H9 (cell line): ENCODE measurements at regions not wholly inside any gene's neighbourhood (a gene's known extent, or its start where the extent isn't known, plus 50 kb on each side); places are given as distances from the start of the nearest gene placed in this dataset.

Experiments
- DNase-seq: peaks from one replicate; pipeline ENCODE4 v3.0.0-alpha.2; 2017
- H2AFZ ChIP-seq: one replicate; pipeline ENCODE4 v1.6.1; 2013; ENCODE audit warnings: mild to moderate bottlenecking, low read length, control low read depth, moderate library complexity
- H2AK5ac ChIP-seq: 2 replicates; pipeline ENCODE4 v1.6.1; 2013; ENCODE audit warnings: low read length, control low read depth, mixed read lengths; ENCODE audit not compliant: insufficient read length
- H2BK120ac ChIP-seq: one replicate; pipeline ENCODE4 v1.6.1; 2013; ENCODE audit warnings: low read depth, mild to moderate bottlenecking, low read length, control low read depth, inconsistent platforms; ENCODE audit not compliant: poor library complexity, severe bottlenecking
- H2BK12ac ChIP-seq: 2 replicates; pipeline ENCODE4 v1.6.1; 2013; ENCODE audit warnings: low read length, control low read depth, mixed read lengths, low read depth; ENCODE audit not compliant: insufficient read length
- H2BK15ac ChIP-seq: 2 replicates; pipeline ENCODE4 v1.6.1; 2013; ENCODE audit warnings: low read depth, low read length, control low read depth
- H2BK20ac ChIP-seq: one replicate; pipeline ENCODE4 v1.6.1; 2013; ENCODE audit warnings: low read depth, mild to moderate bottlenecking, low read length, control low read depth, inconsistent platforms; ENCODE audit not compliant: poor library complexity, severe bottlenecking
- H2BK5ac ChIP-seq: 2 replicates; pipeline ENCODE4 v1.6.1; 2013; ENCODE audit warnings: low read length, control low read depth, mixed read lengths; ENCODE audit not compliant: insufficient read length
- H3K14ac ChIP-seq: 2 replicates; pipeline ENCODE4 v1.6.1; 2013; ENCODE audit warnings: low read length, control low read depth; ENCODE audit not compliant: insufficient read depth
- H3K18ac ChIP-seq: 2 replicates; pipeline ENCODE4 v1.6.1; 2013; ENCODE audit warnings: low read depth, mild to moderate bottlenecking, mixed read lengths, low read length, control low read depth; ENCODE audit not compliant: insufficient read length
- H3K23ac ChIP-seq: 2 replicates; pipeline ENCODE4 v1.6.1; 2013; ENCODE audit warnings: low read length, control low read depth, mixed read lengths, low read depth; ENCODE audit not compliant: insufficient read length
- H3K23me2 ChIP-seq: 2 replicates; pipeline ENCODE4 v1.6.1; 2013; ENCODE audit warnings: low read depth, mild to moderate bottlenecking, mixed read lengths, low read length, control low read depth; ENCODE audit not compliant: insufficient read length, poor library complexity, severe bottlenecking
- H3K27ac ChIP-seq: 2 replicates; pipeline ENCODE4 v1.5.1; 2013; ENCODE audit warnings: low read length, control low read depth, mixed read lengths, low read depth; ENCODE audit not compliant: insufficient read length
- H3K27me3 ChIP-seq: 2 replicates; pipeline ENCODE4 v1.6.1; 2013; ENCODE audit warnings: low read length, control low read depth, inconsistent platforms; ENCODE audit not compliant: insufficient read depth
- H3K4ac ChIP-seq: 2 replicates; pipeline ENCODE4 v1.6.1; 2013; ENCODE audit warnings: low read depth, mild to moderate bottlenecking, control low read depth, inconsistent platforms, low read length, moderate library complexity
- H3K4me1 ChIP-seq: 2 replicates; pipeline ENCODE4 v1.6.1; 2013; ENCODE audit warnings: low read length, control low read depth, inconsistent platforms; ENCODE audit not compliant: insufficient read depth
- H3K4me2 ChIP-seq: 2 replicates; pipeline ENCODE4 v1.6.1; 2013; ENCODE audit warnings: low read length, control low read depth, mixed read lengths; ENCODE audit not compliant: insufficient read length, insufficient read depth
- H3K56ac ChIP-seq: 2 replicates; pipeline ENCODE4 v1.6.1; 2013; ENCODE audit warnings: low read depth, mild to moderate bottlenecking, mixed read lengths, low read length, control low read depth; ENCODE audit not compliant: insufficient read length
- H3K79me1 ChIP-seq: 2 replicates; pipeline ENCODE4 v1.6.1; 2013; ENCODE audit warnings: low read depth, mild to moderate bottlenecking, moderate library complexity, low read length, control low read depth, inconsistent platforms; ENCODE audit not compliant: insufficient read depth, poor library complexity, severe bottlenecking
- H3K79me2 ChIP-seq: 2 replicates; pipeline ENCODE4 v1.6.1; 2013; ENCODE audit warnings: low read length, control low read depth, inconsistent platforms; ENCODE audit not compliant: insufficient read depth
- H3K9ac ChIP-seq: 2 replicates; pipeline ENCODE4 v1.6.1; 2013; ENCODE audit warnings: low read length, control low read depth, mixed read lengths; ENCODE audit not compliant: insufficient read length; ENCODE audit errors: extremely low read depth
- H3K9me3 ChIP-seq: one replicate; pipeline ENCODE4 v1.6.1; 2013; ENCODE audit warnings: low read depth, low read length, inconsistent platforms; ENCODE audit not compliant: control insufficient read depth
- H3T11ph ChIP-seq: one replicate; pipeline ENCODE4 v1.6.1; 2013; ENCODE audit warnings: mild to moderate bottlenecking, low read length, control low read depth, inconsistent platforms
- H4K20me1 ChIP-seq: one replicate; pipeline ENCODE4 v1.6.1; 2013; ENCODE audit not compliant: control insufficient read depth, insufficient read length, insufficient read depth
- H4K5ac ChIP-seq: 2 replicates; pipeline ENCODE4 v1.6.1; 2013; ENCODE audit warnings: low read depth, mild to moderate bottlenecking, mixed read lengths, low read length, control low read depth; ENCODE audit not compliant: insufficient read length
- H4K8ac ChIP-seq: replicated peaks from 2 replicates; pipeline ENCODE4 v1.6.1; 2013; ENCODE audit warnings: low read length, control low read depth, mixed read lengths, low read depth; ENCODE audit not compliant: insufficient read length
- H4K91ac ChIP-seq: 2 replicates; pipeline ENCODE4 v1.6.1; 2013; ENCODE audit warnings: low read depth, mild to moderate bottlenecking, moderate library complexity, mixed read lengths, low read length, control low read depth; ENCODE audit not compliant: insufficient read length
- H3K27ac Mint-ChIP-seq, 3 experiments: 2 replicates in 2 of 3; 3 replicates in 1 of 3; pipeline ENCODE4 v1.8.0; 2020 to 2021; ENCODE audit warnings: mixed read lengths in 3 of 3, mild to moderate bottlenecking in 1 of 3, moderate library complexity in 1 of 3
- H3K27me3 Mint-ChIP-seq: 2 replicates; pipeline ENCODE4 v1.8.0; 2021; ENCODE audit warnings: low read depth, mild to moderate bottlenecking, moderate library complexity, mixed read lengths
- H3K36me3 Mint-ChIP-seq, 3 experiments: 2 replicates in 2 of 3; 3 replicates in 1 of 3; pipeline ENCODE4 v1.8.0; 2020 to 2021; ENCODE audit warnings: low read depth in 3 of 3, mixed read lengths in 3 of 3; ENCODE audit not compliant: insufficient read depth in 1 of 3
- H3K4me1 Mint-ChIP-seq, 2 experiments: 2 replicates each; pipeline ENCODE4 v1.8.0; 2020; ENCODE audit warnings: mixed read lengths in 2 of 2
- H3K4me3 Mint-ChIP-seq, 2 experiments: 2 replicates in 1 of 2; 3 replicates in 1 of 2; pipeline ENCODE4 v1.8.0; 2020 to 2021; ENCODE audit warnings: mild to moderate bottlenecking in 2 of 2, mixed read lengths in 2 of 2, moderate library complexity in 1 of 2
- H3K9me3 Mint-ChIP-seq, 2 experiments: 2 replicates in 1 of 2; 3 replicates in 1 of 2; pipeline ENCODE4 v1.8.0; 2020; ENCODE audit warnings: mild to moderate bottlenecking in 2 of 2, mixed read lengths in 2 of 2, moderate library complexity in 1 of 2
- CTCF ChIP-seq: fragments of 200-600 bp; sonication (generic); conservative IDR thresholded peaks from 3 replicates; pipeline ENCODE4 v1.8.0; 2021; ENCODE audit warnings: antibody characterized with exemption, mild to moderate bottlenecking
- WGBS: extraction: QIAGEN DNeasy Blood & Tissue Kit; methylation state at CpG from one replicate; pipeline ENCODE4 v1.1.7; 2013; ENCODE audit warnings: missing lambda C conversion rate, low lambda C conversion rate, mixed read lengths; ENCODE audit not compliant: insufficient read length; ENCODE audit errors: extremely low coverage; 5-methylcytosine and 5-hydroxymethylcytosine counted together

DNA sequence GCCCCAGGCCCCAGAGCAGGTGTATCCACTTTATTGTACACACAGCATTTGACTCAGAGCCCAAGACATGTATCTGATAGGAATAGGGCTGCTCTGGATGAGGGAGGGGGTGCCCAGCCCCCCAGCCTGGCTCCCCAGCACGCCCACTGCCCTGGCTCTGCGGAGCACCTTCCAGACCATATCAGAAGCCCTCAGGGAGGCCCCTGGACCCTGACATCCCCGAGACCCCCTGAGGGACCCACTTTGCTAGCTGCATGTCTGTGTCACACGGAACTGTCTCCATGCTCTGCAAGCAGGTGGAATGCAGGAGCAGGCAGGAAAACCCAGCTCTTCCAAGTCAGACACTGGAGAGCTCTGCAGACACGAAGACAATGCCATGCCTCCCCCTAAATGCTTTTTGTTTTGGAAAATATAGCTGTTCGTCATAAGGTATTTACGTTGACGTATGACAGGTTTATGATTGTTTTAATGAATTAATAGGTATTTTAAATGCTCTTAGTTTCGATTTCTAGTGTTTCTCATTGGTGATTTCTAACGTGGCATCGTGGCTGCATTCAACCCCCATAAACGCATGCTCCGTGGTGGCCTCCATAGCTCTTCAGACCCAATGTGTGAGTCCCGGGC lies 92.8 kb upstream of the INSIG1 start:
- Histone ChIP-seq H3K79me2 (no peaks in the 10 kb centered on the region), H4K8ac (no peak overlapping the region), H2BK15ac (no peak overlapping the region), H3K4ac (no peak overlapping the region), H2AK5ac (no peak overlapping the region), H4K20me1 (no peaks in the 10 kb centered on the region), H2BK12ac (no peak overlapping the region), H3K27me3 (no peaks in the 10 kb centered on the region), H3K4me2 (no peak overlapping the region), H2AFZ (no peak overlapping the region), H2BK120ac (no peak overlapping the region), H3K9me3 (no peaks in the 10 kb centered on the region), H4K91ac (peak overlapping the region; percentile 53), H3T11ph (no peak overlapping the region), H3K23ac (no peak overlapping the region), H3K27ac (no peak overlapping the region), H3K18ac (no peak overlapping the region), H2BK20ac (no peak overlapping the region), H3K23me2 (peaks cover 4% of the 10 kb centered on the region), H3K14ac (no peak overlapping the region), H3K79me1 (no peaks in the 10 kb centered on the region), H3K56ac (no peak overlapping the region), H3K9ac (no peak overlapping the region), H3K4me1 (no peaks in the 10 kb centered on the region; the same call in 1 of the 2 replicates), H4K5ac (no peak overlapping the region), H2BK5ac (no peak overlapping the region)
- Mint-ChIP-seq H3K9me3 (peaks cover 17 to 21% of the 10 kb centered on the region in 2 experiments), H3K27ac (no peak overlapping the region; a peak in 1 of 7 replicates), H3K36me3 (peaks cover 0 to 9% (median 6%) of the 10 kb centered on the region in 3 experiments; a peak in 4 of 7 replicates), H3K4me3 (no peak overlapping the region), H3K4me1 (peaks cover 17 to 18% of the 10 kb centered on the region in 2 experiments), H3K27me3 (peaks cover 8% of the 10 kb centered on the region)
- WGBS = 100% methylated on average over 3 of the region's 14 CpGs
- DNase-seq = no peak
- TF ChIP-seq CTCF = no peak
